GM23338 (cell line): ENCODE measurements at regions not wholly inside any gene's neighbourhood (a gene's known extent, or its start where the extent isn't known, plus 50 kb on each side); places are given as distances from the start of the nearest gene placed in this dataset.
"Not testable (repeated sequence)": the region's sequence is repeated elsewhere in the genome, so short reads cannot be mapped to it uniquely, and the experiment has no call there.

Experiments
- ATAC-seq: fragments of 200-7000 bp; cut with Tn5 transposase; 3 replicates; pipeline ENCODE4 v1.9.1; 2020
- DNase-seq: peaks from one replicate; pipeline ENCODE4 v3.0.0-alpha.2; 2015; ENCODE audit warnings: low spot score
- H2AFZ ChIP-seq: fragments of 200-600 bp; sonication (generic); 2 replicates; pipeline ENCODE4 v1.8.0; 2016; ENCODE audit warnings: antibody characterized with exemption, mild to moderate bottlenecking, moderate library complexity
- H3F3A ChIP-seq: fragments of 200-600 bp; sonication (generic); replicated peaks from 2 replicates; pipeline ENCODE4 v1.8.0; 2017; ENCODE audit warnings: antibody characterized with exemption, mixed run types, low read depth
- H3K27ac ChIP-seq: fragments of 200-600 bp; sonication (generic); 2 replicates; pipeline ENCODE4 v1.6.1; 2016; ENCODE audit warnings: low read depth
- H3K27me3 ChIP-seq: fragments of 200-600 bp; sonication (generic); 2 replicates; pipeline ENCODE4 v1.8.0; 2016; ENCODE audit warnings: mild to moderate bottlenecking, mixed run types, moderate library complexity; ENCODE audit not compliant: insufficient read depth
- H3K36me3 ChIP-seq: fragments of 200-600 bp; sonication (generic); 2 replicates; pipeline ENCODE4 v1.8.0; 2016; ENCODE audit warnings: mild to moderate bottlenecking; ENCODE audit not compliant: insufficient read depth
- H3K4me1 ChIP-seq: fragments of 200-600 bp; sonication (generic); 2 replicates; pipeline ENCODE4 v1.8.0; 2016; ENCODE audit warnings: mild to moderate bottlenecking, moderate library complexity; ENCODE audit not compliant: insufficient read depth
- H3K4me2 ChIP-seq: fragments of 200-600 bp; sonication (generic); 2 replicates; pipeline ENCODE4 v1.7.1; 2017; ENCODE audit warnings: mixed run types
- H3K4me3 ChIP-seq: fragments of 200-600 bp; sonication (generic); 2 replicates; pipeline ENCODE4 v1.6.1; 2016; ENCODE audit warnings: mixed run types
- H3K79me2 ChIP-seq: fragments of 200-600 bp; sonication (generic); replicated peaks from 2 replicates; pipeline ENCODE4 v1.8.0; 2017; ENCODE audit warnings: mild to moderate bottlenecking; ENCODE audit not compliant: insufficient read depth
- H3K9me2 ChIP-seq: fragments of 200-600 bp; sonication (generic); 2 replicates; pipeline ENCODE4 v1.8.0; 2017; ENCODE audit not compliant: insufficient read depth
- H4K20me1 ChIP-seq: fragments of 200-600 bp; sonication (generic); replicated peaks from 2 replicates; pipeline ENCODE4 v1.8.0; 2017; ENCODE audit warnings: mild to moderate bottlenecking; ENCODE audit not compliant: insufficient read depth
- H3K27ac Mint-ChIP-seq: 2 replicates; pipeline ENCODE4 v1.8.0; 2020; ENCODE audit warnings: inconsistent platforms, mild to moderate bottlenecking, moderate library complexity, mixed read lengths
- H3K27me3 Mint-ChIP-seq: 3 replicates; pipeline ENCODE4 v1.8.0; 2022; ENCODE audit warnings: low read depth, mild to moderate bottlenecking, moderate library complexity, mixed read lengths, inconsistent platforms; ENCODE audit not compliant: insufficient read depth, poor library complexity
- H3K36me3 Mint-ChIP-seq: 3 replicates; pipeline ENCODE4 v1.8.0; 2021; ENCODE audit warnings: low read depth, mild to moderate bottlenecking, inconsistent platforms, moderate library complexity, mixed read lengths
- H3K4me1 Mint-ChIP-seq: 3 replicates; pipeline ENCODE4 v1.8.0; 2020; ENCODE audit warnings: mild to moderate bottlenecking, inconsistent platforms, mixed read lengths
- H3K4me3 Mint-ChIP-seq: 3 replicates; pipeline ENCODE4 v1.8.0; 2021; ENCODE audit warnings: moderate library complexity, mild to moderate bottlenecking, inconsistent platforms, mixed read lengths
- H3K9me3 Mint-ChIP-seq: 3 replicates; pipeline ENCODE4 v1.8.0; 2020; ENCODE audit warnings: moderate library complexity, mild to moderate bottlenecking, inconsistent platforms, mixed read lengths
- CREB1 ChIP-seq: fragments of 250-450 bp; sonication (Bioruptor Pico); IDR thresholded peaks from 2 replicates; pipeline ENCODE4 v1.5.0; 2020; ENCODE audit warnings: low read depth, mild to moderate bottlenecking, moderate library complexity
- EZH2 ChIP-seq: fragments of 200-600 bp; sonication (generic); IDR thresholded peaks from one replicate; pipeline ENCODE4 v1.8.0; 2017; ENCODE audit warnings: antibody characterized with exemption, mild to moderate bottlenecking, low read depth; ENCODE audit not compliant: unreplicated experiment
- JUNB ChIP-seq: IDR thresholded peaks from one replicate; pipeline ENCODE4 v1.6.1; 2016; ENCODE audit warnings: antibody characterized with exemption; ENCODE audit not compliant: unreplicated experiment
- NANOG ChIP-seq: IDR thresholded peaks from 2 replicates; pipeline ENCODE4 v1.6.1; 2016; ENCODE audit warnings: antibody characterized with exemption, borderline replicate concordance
- ZNF331 ChIP-seq: fragments of 250-450 bp; sonication (Bioruptor Pico); IDR thresholded peaks from 2 replicates; pipeline ENCODE4 v1.5.0; 2020; ENCODE audit warnings: low read depth, mild to moderate bottlenecking, moderate library complexity
- TF ChIP-seq, protein P1 (sequence below): IDR thresholded peaks from 2 replicates; pipeline ENCODE4 v1.6.1; 2016; ENCODE audit warnings: antibody characterized with exemption
- TF ChIP-seq, protein P2 (sequence below): IDR thresholded peaks from one replicate; pipeline ENCODE4 v1.6.1; 2018; ENCODE audit warnings: antibody characterized with exemption; ENCODE audit not compliant: unreplicated experiment

DNA sequence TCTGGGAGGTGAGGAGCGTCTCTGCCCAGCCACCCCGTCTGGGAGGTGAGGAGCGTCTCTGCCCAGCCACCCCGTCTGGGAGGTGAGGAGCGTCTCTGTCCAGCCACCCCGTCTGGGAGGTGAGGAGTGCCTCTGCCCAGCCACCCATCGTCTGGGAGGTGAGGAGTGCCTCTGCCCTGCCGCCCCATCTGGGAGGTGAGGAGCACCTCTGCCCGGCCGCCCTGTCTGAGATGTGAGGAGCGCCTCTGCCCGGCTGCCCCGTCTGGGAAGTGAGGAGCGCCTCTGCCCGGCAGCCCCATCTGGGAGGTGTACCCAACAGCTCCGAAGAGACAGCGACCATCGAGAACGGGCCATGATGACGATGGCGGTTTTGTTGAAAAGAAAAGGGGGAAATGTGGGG, 482.1 kb upstream of the GNPDA2 start:
- not testable (repeated sequence) for H3K4me3 Mint-ChIP-seq, H3K36me3 ChIP-seq, H3K4me1 Mint-ChIP-seq, H4K20me1 ChIP-seq, H3K27me3 ChIP-seq, H3K27ac Mint-ChIP-seq, H3K4me2 ChIP-seq, H3K9me2 ChIP-seq, H3K4me1 ChIP-seq, H2AFZ ChIP-seq, DNase-seq, H3K27ac ChIP-seq, H3K27me3 Mint-ChIP-seq, ATAC-seq, H3F3A ChIP-seq, H3K4me3 ChIP-seq, H3K79me2 ChIP-seq
- H3K9me3 Mint-ChIP-seq, result peaks cover 78% of the 10 kb centered on the region
- peaks cover 28% of the 10 kb centered on the region for H3K36me3 Mint-ChIP-seq

DNA sequence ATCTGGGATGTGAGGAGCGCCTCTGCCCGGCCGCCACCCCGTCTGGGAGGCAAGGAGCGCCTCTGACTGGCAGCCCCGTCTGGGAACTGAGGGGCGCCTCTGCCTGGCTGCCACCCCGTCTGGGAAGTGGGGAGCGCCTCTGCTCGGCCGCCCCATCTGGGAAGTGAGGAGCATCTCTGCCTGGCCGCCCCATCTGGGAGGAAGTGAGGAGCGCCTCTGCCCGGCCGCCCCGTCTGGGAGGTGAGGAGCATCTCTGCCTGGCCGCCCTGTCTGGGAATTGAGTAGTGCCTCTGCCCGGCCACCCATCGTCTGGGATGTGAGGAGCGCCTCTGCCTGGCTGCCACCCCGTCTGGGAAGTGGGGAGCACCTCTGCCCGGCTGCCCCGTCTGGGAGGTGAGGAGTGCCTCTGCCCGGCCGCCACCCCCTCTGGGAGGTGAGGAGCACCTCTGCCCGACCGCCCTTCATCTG, 481.5 kb upstream of the GNPDA2 start:
- not testable (repeated sequence) for H3K27ac Mint-ChIP-seq, H3K4me1 Mint-ChIP-seq, H3K79me2 ChIP-seq, H2AFZ ChIP-seq, H3F3A ChIP-seq, H3K27me3 ChIP-seq, H3K4me3 Mint-ChIP-seq, H4K20me1 ChIP-seq, ATAC-seq, H3K27me3 Mint-ChIP-seq, H3K9me2 ChIP-seq, H3K4me3 ChIP-seq, H3K4me1 ChIP-seq, DNase-seq, H3K36me3 ChIP-seq, H3K4me2 ChIP-seq, H3K27ac ChIP-seq
- Mint-ChIP-seq H3K9me3 (peaks cover 81% of the 10 kb centered on the region), H3K36me3 (peaks cover 28% of the 10 kb centered on the region)

DNA sequence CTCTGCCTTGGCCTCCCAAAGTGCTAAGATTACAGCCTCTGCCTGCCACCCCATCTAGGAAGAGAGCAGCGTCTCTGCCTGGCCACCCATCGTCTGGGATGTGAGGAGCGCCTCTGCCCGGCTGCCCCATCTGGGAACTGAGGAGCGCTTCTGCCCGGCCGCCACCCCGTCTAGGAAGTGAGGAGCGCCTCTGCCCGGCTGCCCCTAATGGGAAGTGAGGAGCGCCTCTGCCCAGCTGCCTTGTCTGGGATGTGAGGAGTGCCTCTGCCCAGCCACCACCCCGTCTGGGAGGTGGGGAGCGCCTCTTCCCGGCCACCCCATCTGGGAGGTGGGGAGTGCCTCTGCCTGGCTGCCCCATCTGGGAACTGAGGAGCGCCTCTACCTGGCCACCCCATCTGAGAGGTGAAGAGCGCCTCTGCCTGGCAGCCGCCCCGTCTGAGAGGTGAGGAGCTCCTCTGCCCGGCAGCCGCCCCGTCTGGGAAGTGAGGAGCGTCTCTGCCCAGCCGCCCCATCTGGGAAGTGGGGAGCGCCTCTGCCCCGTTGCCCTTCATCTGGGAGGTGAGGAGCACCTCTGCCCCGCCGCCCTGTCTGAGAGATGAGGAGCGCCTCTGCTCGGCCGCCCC, 481.0 kb upstream of the GNPDA2 start:
- not testable (repeated sequence) for H3K4me1 Mint-ChIP-seq, H3K36me3 ChIP-seq, DNase-seq, H3K4me1 ChIP-seq, H3K4me3 Mint-ChIP-seq, H4K20me1 ChIP-seq, H3K4me2 ChIP-seq, H2AFZ ChIP-seq, H3K27me3 Mint-ChIP-seq, H3K9me2 ChIP-seq, H3K27ac Mint-ChIP-seq, H3K4me3 ChIP-seq, H3K27ac ChIP-seq, H3K79me2 ChIP-seq, H3F3A ChIP-seq, ATAC-seq, H3K27me3 ChIP-seq
- Mint-ChIP-seq H3K9me3 (peaks cover 81% of the 10 kb centered on the region), H3K36me3 (peaks cover 28% of the 10 kb centered on the region)

DNA sequence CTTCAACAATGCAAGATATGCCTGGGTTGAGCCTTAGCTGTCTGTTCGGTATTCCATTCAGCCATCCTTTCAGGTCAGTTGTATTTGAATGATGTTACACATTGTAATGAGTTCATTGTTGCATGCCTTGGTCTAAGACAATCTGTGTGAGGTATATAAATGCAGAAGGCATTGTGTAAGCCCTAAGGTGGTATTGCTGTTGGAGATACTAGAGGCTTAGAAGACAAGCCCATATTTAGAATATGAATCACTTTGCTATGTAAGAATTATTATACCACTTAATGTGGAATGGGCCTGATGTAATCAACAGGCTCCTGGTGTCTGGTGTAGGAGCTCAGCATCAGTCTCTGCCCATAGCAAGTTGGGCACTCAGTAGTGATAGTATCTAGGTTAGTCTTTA, 473.4 kb upstream of the GNPDA2 start:
- no peak overlapping the region for H2AFZ ChIP-seq
- DNase-seq, result no peak
- H3K4me3 Mint-ChIP-seq, result no peak overlapping the region
- H3K4me3 ChIP-seq, result no peak overlapping the region
- no peaks in the 10 kb centered on the region for H3K36me3 Mint-ChIP-seq
- no peaks in the 10 kb centered on the region; the same call in 1 of the 2 replicates for H3K36me3 ChIP-seq
- no peak for ATAC-seq
- peaks cover 7% of the 10 kb centered on the region; the same call in 1 of the 2 replicates for H3K9me2 ChIP-seq
- H3K79me2 ChIP-seq, result no peaks in the 10 kb centered on the region
- H3K4me2 ChIP-seq, result no peak overlapping the region
- H3K27ac Mint-ChIP-seq, result no peak overlapping the region
- no peak overlapping the region for H3K27ac ChIP-seq
- no peaks in the 10 kb centered on the region for H3K4me1 ChIP-seq
- peaks cover 2% of the 10 kb centered on the region for H3K27me3 Mint-ChIP-seq
- peaks cover 67% of the 10 kb centered on the region for H3K9me3 Mint-ChIP-seq
- H3K27me3 ChIP-seq, result no peaks in the 10 kb centered on the region
- H4K20me1 ChIP-seq, result no peaks in the 10 kb centered on the region
- H3F3A ChIP-seq, result no peaks in the 10 kb centered on the region
- no peaks in the 10 kb centered on the region for H3K4me1 Mint-ChIP-seq
- TF ChIP-seq, protein P1, sequence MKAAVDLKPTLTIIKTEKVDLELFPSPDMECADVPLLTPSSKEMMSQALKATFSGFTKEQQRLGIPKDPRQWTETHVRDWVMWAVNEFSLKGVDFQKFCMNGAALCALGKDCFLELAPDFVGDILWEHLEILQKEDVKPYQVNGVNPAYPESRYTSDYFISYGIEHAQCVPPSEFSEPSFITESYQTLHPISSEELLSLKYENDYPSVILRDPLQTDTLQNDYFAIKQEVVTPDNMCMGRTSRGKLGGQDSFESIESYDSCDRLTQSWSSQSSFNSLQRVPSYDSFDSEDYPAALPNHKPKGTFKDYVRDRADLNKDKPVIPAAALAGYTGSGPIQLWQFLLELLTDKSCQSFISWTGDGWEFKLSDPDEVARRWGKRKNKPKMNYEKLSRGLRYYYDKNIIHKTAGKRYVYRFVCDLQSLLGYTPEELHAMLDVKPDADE, result no peak
- TF ChIP-seq JUNB, result no peak
- TF ChIP-seq CREB1 (CRISPR knock-in tag), result no peak
- no peak for TF ChIP-seq ZNF331
- no peak for TF ChIP-seq EZH2
- no peak for TF ChIP-seq NANOG
- TF ChIP-seq, protein P2, sequence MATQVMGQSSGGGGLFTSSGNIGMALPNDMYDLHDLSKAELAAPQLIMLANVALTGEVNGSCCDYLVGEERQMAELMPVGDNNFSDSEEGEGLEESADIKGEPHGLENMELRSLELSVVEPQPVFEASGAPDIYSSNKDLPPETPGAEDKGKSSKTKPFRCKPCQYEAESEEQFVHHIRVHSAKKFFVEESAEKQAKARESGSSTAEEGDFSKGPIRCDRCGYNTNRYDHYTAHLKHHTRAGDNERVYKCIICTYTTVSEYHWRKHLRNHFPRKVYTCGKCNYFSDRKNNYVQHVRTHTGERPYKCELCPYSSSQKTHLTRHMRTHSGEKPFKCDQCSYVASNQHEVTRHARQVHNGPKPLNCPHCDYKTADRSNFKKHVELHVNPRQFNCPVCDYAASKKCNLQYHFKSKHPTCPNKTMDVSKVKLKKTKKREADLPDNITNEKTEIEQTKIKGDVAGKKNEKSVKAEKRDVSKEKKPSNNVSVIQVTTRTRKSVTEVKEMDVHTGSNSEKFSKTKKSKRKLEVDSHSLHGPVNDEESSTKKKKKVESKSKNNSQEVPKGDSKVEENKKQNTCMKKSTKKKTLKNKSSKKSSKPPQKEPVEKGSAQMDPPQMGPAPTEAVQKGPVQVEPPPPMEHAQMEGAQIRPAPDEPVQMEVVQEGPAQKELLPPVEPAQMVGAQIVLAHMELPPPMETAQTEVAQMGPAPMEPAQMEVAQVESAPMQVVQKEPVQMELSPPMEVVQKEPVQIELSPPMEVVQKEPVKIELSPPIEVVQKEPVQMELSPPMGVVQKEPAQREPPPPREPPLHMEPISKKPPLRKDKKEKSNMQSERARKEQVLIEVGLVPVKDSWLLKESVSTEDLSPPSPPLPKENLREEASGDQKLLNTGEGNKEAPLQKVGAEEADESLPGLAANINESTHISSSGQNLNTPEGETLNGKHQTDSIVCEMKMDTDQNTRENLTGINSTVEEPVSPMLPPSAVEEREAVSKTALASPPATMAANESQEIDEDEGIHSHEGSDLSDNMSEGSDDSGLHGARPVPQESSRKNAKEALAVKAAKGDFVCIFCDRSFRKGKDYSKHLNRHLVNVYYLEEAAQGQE, result no peak
